ENCODE measurements at regions not wholly inside any gene's neighbourhood (a gene's known extent, or its start where the extent isn't known, plus 50 kb on each side); places are given as distances from the start of the nearest gene placed in this dataset.

GRCh38 chr1:87274851-87275250 lies 53.8 kb upstream of the LMO4 start:
- no peaks in the 10 kb centered on the region for H3K36me3 ChIP-seq (ENCODE audit: insufficient read depth)
- no peak overlapping the region for H3K4me2 ChIP-seq
- Mint-ChIP-seq H3K27ac (no peak overlapping the region), H3K4me3 (no peak overlapping the region), H3K36me3 (ENCODE audit: low read depth) (no peaks in the 10 kb centered on the region), H3K4me1 (peaks cover 30% of the 10 kb centered on the region), H3K27me3 (ENCODE audit: insufficient read depth, low read depth, poor library complexity) (no peaks in the 10 kb centered on the region), H3K9me3 (no peaks in the 10 kb centered on the region)
- ATAC-seq (no peak; the same call in 2 of the 3 replicates), DNase-seq (ENCODE audit: low spot score) (no peak)
- H4K20me1 ChIP-seq (replicated peaks; ENCODE audit: insufficient read depth): no peaks in the 10 kb centered on the region
- H3K27me3 ChIP-seq (ENCODE audit: insufficient read depth): no peaks in the 10 kb centered on the region
- no peak overlapping the region for H2AFZ ChIP-seq
- H3F3A ChIP-seq (replicated peaks; ENCODE audit: low read depth): no peaks in the 10 kb centered on the region
- peaks cover 4% of the 10 kb centered on the region for H3K9me2 ChIP-seq (ENCODE audit: insufficient read depth)
- H3K4me3 ChIP-seq: no peak overlapping the region
- peaks cover 20% of the 10 kb centered on the region; the same call in 1 of the 2 replicates for H3K4me1 ChIP-seq (ENCODE audit: insufficient read depth)
- TF ChIP-seq STAT1 (IDR thresholded peaks at IDR 0.05; ENCODE audit: unreplicated experiment) (no peak), NANOG (IDR thresholded peaks at IDR 0.05; ENCODE audit: borderline replicate concordance) (no peak), POLR2AphosphoS5 (IDR thresholded peaks at IDR 0.05; ENCODE audit: low read depth) (no peak), CREB1 (CRISPR knock-in tag; IDR thresholded peaks at IDR 0.05; ENCODE audit: low read depth) (no peak), EZH2 (IDR thresholded peaks at IDR 0.05; ENCODE audit: low read depth, unreplicated experiment) (no peak), REST (IDR thresholded peaks at IDR 0.05; ENCODE audit: unreplicated experiment) (no peak), ZNF114 (CRISPR knock-in tag; IDR thresholded peaks at IDR 0.05) (no peak), JUNB (IDR thresholded peaks at IDR 0.05; ENCODE audit: unreplicated experiment) (no peak), EZH2phosphoT487 (IDR thresholded peaks at IDR 0.05; ENCODE audit: unreplicated experiment) (no peak), ZNF331 (CRISPR knock-in tag; IDR thresholded peaks at IDR 0.05; ENCODE audit: low read depth) (no peak)
- TF ChIP-seq, protein P1, sequence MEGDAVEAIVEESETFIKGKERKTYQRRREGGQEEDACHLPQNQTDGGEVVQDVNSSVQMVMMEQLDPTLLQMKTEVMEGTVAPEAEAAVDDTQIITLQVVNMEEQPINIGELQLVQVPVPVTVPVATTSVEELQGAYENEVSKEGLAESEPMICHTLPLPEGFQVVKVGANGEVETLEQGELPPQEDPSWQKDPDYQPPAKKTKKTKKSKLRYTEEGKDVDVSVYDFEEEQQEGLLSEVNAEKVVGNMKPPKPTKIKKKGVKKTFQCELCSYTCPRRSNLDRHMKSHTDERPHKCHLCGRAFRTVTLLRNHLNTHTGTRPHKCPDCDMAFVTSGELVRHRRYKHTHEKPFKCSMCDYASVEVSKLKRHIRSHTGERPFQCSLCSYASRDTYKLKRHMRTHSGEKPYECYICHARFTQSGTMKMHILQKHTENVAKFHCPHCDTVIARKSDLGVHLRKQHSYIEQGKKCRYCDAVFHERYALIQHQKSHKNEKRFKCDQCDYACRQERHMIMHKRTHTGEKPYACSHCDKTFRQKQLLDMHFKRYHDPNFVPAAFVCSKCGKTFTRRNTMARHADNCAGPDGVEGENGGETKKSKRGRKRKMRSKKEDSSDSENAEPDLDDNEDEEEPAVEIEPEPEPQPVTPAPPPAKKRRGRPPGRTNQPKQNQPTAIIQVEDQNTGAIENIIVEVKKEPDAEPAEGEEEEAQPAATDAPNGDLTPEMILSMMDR (conservative IDR thresholded peaks at IDR 0.05; ENCODE audit: low read depth in 2 of 2): no peak
- TF ChIP-seq, protein P2, sequence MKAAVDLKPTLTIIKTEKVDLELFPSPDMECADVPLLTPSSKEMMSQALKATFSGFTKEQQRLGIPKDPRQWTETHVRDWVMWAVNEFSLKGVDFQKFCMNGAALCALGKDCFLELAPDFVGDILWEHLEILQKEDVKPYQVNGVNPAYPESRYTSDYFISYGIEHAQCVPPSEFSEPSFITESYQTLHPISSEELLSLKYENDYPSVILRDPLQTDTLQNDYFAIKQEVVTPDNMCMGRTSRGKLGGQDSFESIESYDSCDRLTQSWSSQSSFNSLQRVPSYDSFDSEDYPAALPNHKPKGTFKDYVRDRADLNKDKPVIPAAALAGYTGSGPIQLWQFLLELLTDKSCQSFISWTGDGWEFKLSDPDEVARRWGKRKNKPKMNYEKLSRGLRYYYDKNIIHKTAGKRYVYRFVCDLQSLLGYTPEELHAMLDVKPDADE (IDR thresholded peaks at IDR 0.05): no peak
- TF ChIP-seq, protein P3, sequence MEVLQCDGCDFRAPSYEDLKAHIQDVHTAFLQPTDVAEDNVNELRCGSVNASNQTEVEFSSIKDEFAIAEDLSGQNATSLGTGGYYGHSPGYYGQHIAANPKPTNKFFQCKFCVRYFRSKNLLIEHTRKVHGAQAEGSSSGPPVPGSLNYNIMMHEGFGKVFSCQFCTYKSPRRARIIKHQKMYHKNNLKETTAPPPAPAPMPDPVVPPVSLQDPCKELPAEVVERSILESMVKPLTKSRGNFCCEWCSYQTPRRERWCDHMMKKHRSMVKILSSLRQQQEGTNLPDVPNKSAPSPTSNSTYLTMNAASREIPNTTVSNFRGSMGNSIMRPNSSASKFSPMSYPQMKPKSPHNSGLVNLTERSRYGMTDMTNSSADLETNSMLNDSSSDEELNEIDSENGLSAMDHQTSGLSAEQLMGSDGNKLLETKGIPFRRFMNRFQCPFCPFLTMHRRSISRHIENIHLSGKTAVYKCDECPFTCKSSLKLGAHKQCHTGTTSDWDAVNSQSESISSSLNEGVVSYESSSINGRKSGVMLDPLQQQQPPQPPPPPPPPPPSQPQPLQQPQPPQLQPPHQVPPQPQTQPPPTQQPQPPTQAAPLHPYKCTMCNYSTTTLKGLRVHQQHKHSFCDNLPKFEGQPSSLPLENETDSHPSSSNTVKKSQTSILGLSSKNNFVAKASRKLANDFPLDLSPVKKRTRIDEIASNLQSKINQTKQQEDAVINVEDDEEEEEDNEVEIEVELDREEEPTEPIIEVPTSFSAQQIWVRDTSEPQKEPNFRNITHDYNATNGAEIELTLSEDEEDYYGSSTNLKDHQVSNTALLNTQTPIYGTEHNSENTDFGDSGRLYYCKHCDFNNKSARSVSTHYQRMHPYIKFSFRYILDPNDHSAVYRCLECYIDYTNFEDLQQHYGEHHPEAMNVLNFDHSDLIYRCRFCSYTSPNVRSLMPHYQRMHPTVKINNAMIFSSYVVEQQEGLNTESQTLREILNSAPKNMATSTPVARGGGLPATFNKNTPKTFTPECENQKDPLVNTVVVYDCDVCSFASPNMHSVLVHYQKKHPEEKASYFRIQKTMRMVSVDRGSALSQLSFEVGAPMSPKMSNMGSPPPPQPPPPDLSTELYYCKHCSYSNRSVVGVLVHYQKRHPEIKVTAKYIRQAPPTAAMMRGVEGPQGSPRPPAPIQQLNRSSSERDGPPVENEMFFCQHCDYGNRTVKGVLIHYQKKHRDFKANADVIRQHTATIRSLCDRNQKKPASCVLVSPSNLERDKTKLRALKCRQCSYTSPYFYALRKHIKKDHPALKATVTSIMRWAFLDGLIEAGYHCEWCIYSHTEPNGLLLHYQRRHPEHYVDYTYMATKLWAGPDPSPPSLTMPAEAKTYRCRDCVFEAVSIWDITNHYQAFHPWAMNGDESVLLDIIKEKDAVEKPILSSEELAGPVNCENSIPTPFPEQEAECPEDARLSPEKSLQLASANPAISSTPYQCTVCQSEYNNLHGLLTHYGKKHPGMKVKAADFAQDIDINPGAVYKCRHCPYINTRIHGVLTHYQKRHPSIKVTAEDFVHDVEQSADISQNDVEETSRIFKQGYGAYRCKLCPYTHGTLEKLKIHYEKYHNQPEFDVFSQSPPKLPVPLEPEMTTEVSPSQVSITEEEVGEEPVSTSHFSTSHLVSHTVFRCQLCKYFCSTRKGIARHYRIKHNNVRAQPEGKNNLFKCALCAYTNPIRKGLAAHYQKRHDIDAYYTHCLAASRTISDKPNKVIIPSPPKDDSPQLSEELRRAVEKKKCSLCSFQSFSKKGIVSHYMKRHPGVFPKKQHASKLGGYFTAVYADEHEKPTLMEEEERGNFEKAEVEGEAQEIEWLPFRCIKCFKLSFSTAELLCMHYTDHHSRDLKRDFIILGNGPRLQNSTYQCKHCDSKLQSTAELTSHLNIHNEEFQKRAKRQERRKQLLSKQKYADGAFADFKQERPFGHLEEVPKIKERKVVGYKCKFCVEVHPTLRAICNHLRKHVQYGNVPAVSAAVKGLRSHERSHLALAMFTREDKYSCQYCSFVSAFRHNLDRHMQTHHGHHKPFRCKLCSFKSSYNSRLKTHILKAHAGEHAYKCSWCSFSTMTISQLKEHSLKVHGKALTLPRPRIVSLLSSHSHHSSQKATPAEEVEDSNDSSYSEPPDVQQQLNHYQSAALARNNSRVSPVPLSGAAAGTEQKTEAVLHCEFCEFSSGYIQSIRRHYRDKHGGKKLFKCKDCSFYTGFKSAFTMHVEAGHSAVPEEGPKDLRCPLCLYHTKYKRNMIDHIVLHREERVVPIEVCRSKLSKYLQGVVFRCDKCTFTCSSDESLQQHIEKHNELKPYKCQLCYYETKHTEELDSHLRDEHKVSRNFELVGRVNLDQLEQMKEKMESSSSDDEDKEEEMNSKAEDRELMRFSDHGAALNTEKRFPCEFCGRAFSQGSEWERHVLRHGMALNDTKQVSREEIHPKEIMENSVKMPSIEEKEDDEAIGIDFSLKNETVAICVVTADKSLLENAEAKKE (CRISPR knock-in tag; IDR thresholded peaks at IDR 0.05): no peak
- H3K79me2 ChIP-seq (replicated peaks; ENCODE audit: insufficient read depth): no peaks in the 10 kb centered on the region
- no peak overlapping the region for H3K27ac ChIP-seq (ENCODE audit: low read depth)

All from GM23338 (cell line).